T-helper 1 cell (primary cell): ENCODE measurements at regions not wholly inside any gene's neighbourhood (a gene's known extent, or its start where the extent isn't known, plus 50 kb on each side); places are given as distances from the start of the nearest gene placed in this dataset.

ENCODE experiments used
- DNase-seq, 5 donors: peaks; one replicate each; pipeline ENCODE4 v3.0.0-alpha.2; 2012 to 2020

- no peak for DNase-seq
Observed at GRCh38 chr14:61130512-61131260, 149.6 kb downstream of the SLC38A6 start.

GRCh38 chr14:61129168-61129745 lies 148.2 kb downstream of the SLC38A6 start:
- no peak for DNase-seq

- no peak for DNase-seq
Observed at GRCh38 chr14:61128382-61129167, 147.5 kb downstream of the SLC38A6 start.

GRCh38 chr14:61126603-61127498 lies 145.8 kb downstream of the SLC38A6 start:
- no peak for DNase-seq

GRCh38 chr14:61125867-61126572 lies 145.0 kb downstream of the SLC38A6 start:
- no peak for DNase-seq

GRCh38 chr14:61125041-61125866 lies 144.2 kb downstream of the SLC38A6 start:
- no peak for DNase-seq

- no peak for DNase-seq
Observed at GRCh38 chr14:61122862-61123261, 141.8 kb downstream of the SLC38A6 start.

GRCh38 chr14:61121355-61121787 lies 140.3 kb downstream of the SLC38A6 start:
- DNase-seq = no peak

- peak in 1 of 5 donors; percentile 79 for DNase-seq
Observed at GRCh38 chr14:61120576-61120975, 139.5 kb downstream of the SLC38A6 start.

GRCh38 chr14:61119006-61119405 lies 138.0 kb downstream of the SLC38A6 start:
- DNase-seq = no peak

GRCh38 chr14:61116369-61116768 lies 135.3 kb downstream of the SLC38A6 start:
- DNase-seq = no peak

GRCh38 chr14:61113561-61114225 lies 132.6 kb downstream of the SLC38A6 start:
- DNase-seq = no peak

- DNase-seq = no peak
Observed at GRCh38 chr14:61112506-61112905, 131.5 kb downstream of the SLC38A6 start.

GRCh38 chr14:61111731-61112130 lies 130.7 kb downstream of the SLC38A6 start:
- no peak for DNase-seq

GRCh38 chr14:61111209-61111665 lies 130.2 kb downstream of the SLC38A6 start:
- DNase-seq = no peak

- no peak for DNase-seq
Observed at GRCh38 chr14:61110316-61111082, 129.5 kb downstream of the SLC38A6 start.

- no peak for DNase-seq
Observed at GRCh38 chr14:61109288-61109687, 128.2 kb downstream of the SLC38A6 start.

- DNase-seq = no peak
Observed at GRCh38 chr14:61108496-61109141, 127.6 kb downstream of the SLC38A6 start.
